ENCODE measurements at regions not wholly inside any gene's neighbourhood (a gene's known extent, or its start where the extent isn't known, plus 50 kb on each side); places are given as distances from the start of the nearest gene placed in this dataset.
"Not testable (repeated sequence)": the region's sequence is repeated elsewhere in the genome, so short reads cannot be mapped to it uniquely, and the experiment has no call there.

DNA sequence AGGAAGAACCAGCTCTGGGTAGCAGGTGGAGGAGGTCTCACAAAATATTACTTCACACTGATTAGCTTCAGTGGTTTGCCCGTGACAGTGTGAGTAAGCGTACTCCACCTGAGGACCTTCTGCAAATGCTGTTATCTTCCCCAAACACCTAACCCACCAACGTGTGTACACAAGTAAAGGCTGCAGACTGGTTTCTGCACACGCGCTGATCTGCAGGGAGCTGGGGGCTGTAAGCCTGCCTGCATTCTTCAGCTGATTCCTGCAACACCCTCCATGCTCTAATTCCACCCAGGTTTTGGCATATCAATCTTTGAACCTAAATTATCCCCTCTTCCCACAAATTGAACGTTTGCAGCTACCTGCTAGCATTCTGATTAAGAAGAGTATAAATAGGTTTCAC lies 820.2 kb downstream of the TRIML1 start:
- in situ Hi-C loops (cut with HindIII; ENCODE audit: low pct_unique_long_range_greater_than_20kb, low sequenced_read_pairs) = no loop called here
- no peak for DNase-seq (ENCODE audit: low read depth, low spot score)

DNA sequence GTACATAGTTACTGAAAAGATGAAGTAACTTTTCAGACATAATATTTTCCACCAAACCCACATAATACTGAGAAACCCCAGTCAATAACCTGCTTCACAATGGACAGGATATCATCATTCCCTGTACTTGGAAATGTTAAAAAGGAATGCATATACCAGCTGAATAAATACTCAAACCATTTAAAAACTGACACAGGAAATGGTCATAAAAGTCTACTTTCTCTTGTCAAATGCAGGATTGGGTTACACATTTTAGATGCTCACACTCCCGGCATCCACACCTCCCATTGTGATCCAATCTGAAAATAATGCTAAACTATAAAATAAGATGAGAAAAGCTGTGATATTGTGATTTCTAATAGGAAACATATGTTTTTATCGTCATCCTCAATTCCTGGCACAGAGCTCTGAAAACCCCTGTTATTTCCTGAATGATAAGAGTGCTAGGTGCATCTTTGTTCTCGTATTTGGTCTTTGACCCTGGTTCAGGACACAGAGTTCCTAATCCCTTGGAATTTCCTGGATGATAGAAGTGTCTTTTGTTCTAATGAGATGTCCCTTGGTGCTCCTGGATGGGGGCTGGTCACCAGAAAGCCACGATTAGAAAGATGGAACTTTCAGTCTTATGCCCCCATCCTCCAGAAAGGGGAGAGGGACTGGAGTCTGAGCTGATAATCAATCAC lies 821.3 kb downstream of the TRIML1 start:
- in situ Hi-C loops (cut with HindIII; ENCODE audit: low pct_unique_long_range_greater_than_20kb, low sequenced_read_pairs) = no loop called here
- DNase-seq (ENCODE audit: low read depth, low spot score) = no peak

DNA sequence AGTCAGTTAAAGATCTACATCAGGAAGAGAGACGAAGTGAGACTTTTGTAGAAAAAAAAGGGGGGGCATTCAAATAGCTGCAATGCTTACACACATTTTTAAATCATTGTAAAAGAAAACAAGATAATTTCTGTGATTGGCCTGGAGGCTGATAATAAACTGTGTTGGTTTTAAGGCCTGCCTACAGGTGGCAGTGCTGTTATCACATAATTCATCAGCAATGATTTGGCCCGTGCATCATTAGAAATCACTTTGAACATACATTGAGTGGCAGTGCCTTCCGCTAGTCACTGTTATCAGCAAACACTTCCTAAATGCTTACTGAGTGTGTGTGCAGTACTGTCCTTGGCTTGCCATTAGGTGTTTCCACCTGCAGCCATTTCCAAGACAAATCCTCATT lies 831.9 kb downstream of the TRIML1 start:
- in situ Hi-C loops (cut with HindIII; ENCODE audit: low pct_unique_long_range_greater_than_20kb, low sequenced_read_pairs) = no loop called here
- peak; percentile 55 for DNase-seq (ENCODE audit: low read depth, low spot score)

DNA sequence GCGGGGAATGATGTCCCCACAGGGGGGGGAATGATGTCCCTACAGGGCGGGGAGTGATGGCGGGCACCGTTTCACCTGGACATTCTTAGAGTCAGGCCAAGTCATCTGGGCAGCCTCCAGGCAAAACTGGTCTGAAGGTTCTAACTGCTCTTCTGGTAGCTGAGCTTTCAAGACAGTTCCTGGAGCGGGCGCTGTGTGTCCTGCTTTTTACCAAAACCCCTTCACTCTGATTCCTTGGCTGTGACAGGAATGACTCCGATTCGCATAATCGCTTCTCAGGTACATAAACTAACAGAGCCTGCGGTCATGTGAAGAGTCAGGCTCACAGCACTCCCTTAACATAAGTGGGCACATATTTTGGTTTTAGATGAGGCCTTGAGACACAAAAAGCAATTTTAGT lies 836.0 kb downstream of the TRIML1 start:
- in situ Hi-C loops (cut with HindIII; ENCODE audit: low pct_unique_long_range_greater_than_20kb, low sequenced_read_pairs) = no loop called here
- no peak for DNase-seq (ENCODE audit: low read depth, low spot score)

DNA sequence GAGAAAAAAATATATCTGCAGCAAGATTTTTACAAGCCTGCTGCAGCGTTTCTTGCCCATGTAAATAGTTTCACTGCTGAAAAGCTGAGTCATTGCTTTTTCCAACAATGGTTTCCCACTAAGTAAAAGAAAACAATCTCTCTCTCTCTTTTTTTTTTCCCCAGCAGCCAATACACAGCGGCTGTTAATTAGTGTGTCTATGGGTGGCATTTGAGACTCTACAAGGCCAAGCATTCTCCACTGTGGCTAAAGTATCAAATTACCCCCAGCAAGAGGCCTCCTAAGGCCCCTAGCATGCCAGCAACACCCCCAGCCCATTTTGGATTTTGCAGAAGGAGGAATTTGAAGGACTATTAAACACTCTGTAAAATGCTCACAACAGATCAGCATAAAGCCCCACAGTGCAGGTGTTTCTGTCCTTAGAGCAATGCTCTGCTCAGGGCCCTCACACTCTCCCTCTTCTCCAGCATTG lies 837.4 kb downstream of the TRIML1 start:
- in situ Hi-C loops (cut with HindIII; ENCODE audit: low pct_unique_long_range_greater_than_20kb, low sequenced_read_pairs) = no loop called here
- DNase-seq (ENCODE audit: low read depth, low spot score) = no peak

DNA sequence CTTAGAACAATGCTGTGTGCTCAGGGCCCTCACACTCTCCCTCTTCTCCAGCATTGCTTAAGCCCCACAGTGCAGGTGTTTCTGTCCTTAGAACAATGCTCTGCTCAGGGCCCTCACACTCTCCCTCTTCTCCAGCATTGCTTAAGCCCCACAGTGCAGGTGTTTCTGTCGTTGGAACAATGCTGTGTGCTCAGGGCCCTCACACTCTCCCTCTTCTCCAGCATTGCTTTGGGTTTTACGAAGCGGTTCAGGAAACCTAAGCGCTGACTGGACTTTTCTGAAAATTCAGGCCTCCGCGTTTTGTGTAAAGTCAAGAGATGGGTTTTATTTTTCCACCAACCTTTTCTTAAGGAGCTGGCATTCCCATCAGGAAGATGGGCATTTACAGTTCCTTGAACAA lies 838.0 kb downstream of the TRIML1 start:
- in situ Hi-C loops (cut with HindIII; ENCODE audit: low pct_unique_long_range_greater_than_20kb, low sequenced_read_pairs) = not testable (repeated sequence)

GRCh38 chr4:188984518-188984917 lies 845.3 kb downstream of the TRIML1 start:
- in situ Hi-C loops (cut with HindIII; ENCODE audit: low pct_unique_long_range_greater_than_20kb, low sequenced_read_pairs) = no loop called here

More for the DNA sequence above, 838.0 kb downstream of the TRIML1 start:
- DNase-seq (ENCODE audit: low read depth, low spot score) = not testable (repeated sequence)

DNA sequence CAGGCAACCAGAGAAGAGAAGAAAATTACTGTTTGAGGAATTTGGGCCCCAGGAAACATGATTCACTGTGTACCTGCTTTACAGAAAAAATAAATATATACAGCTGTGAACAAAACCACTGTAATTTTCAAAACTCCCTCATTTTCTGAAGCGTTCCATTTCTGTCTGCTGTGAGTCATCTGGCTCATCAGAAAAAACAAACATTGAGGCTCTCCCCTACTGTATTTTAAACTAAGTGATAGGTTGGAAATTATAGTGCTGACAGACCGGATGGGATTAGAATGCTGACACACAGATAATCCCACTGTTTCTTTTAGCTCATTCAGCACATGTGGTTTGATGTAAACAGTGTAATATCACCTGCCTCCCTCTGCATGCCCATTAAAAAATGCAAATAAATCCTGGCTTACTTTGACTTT lies 847.0 kb downstream of the TRIML1 start:
- DNase-seq (ENCODE audit: low read depth, low spot score) = no peak

More at GRCh38 chr4:188984518-188984917, 845.3 kb downstream of the TRIML1 start:
- no peak for DNase-seq (ENCODE audit: low read depth, low spot score)

GRCh38 chr4:188987011-188987410 lies 847.8 kb downstream of the TRIML1 start:
- in situ Hi-C loops (cut with HindIII; ENCODE audit: low pct_unique_long_range_greater_than_20kb, low sequenced_read_pairs) = no loop called here
- no peak for DNase-seq (ENCODE audit: low read depth, low spot score)

More for the DNA sequence above, 847.0 kb downstream of the TRIML1 start:
- in situ Hi-C loops (cut with HindIII; ENCODE audit: low pct_unique_long_range_greater_than_20kb, low sequenced_read_pairs) = no loop called here

GRCh38 chr4:188988131-188988530 lies 848.9 kb downstream of the TRIML1 start:
- in situ Hi-C loops (cut with HindIII; ENCODE audit: low pct_unique_long_range_greater_than_20kb, low sequenced_read_pairs) = no loop called here
- DNase-seq (ENCODE audit: low read depth, low spot score) = no peak

GRCh38 chr4:188989371-188989770 lies 850.1 kb downstream of the TRIML1 start:
- in situ Hi-C loops (cut with HindIII; ENCODE audit: low pct_unique_long_range_greater_than_20kb, low sequenced_read_pairs) = no loop called here
- no peak for DNase-seq (ENCODE audit: low read depth, low spot score)

- in situ Hi-C loops (cut with HindIII; ENCODE audit: low pct_unique_long_range_greater_than_20kb, low sequenced_read_pairs) = no loop called here
- DNase-seq (ENCODE audit: low read depth, low spot score) = no peak
These were observed 853.5 kb downstream of the TRIML1 start for GRCh38 chr4:188992706-188993105.

DNA sequence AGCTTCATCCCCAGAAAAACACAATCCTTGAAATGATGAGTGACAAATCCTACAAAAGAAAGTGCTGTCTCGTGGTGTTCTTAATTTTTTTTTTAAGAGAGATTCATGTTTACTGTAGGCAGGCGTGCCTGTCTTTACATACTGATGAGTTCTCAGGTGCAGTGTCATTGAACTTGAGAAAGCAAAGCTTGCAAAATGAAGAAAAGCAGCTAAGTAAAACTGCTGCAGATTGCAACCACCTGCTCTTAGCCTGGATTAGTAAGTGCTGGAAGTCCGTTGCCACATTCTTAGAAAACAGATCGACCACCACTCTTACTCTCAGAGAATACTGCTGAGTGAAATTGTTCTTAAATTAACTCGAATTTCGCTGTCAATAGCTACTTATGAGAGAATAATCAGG lies 854.6 kb downstream of the TRIML1 start:
- no peak for DNase-seq (ENCODE audit: low read depth, low spot score)
- in situ Hi-C loops (cut with HindIII; ENCODE audit: low pct_unique_long_range_greater_than_20kb, low sequenced_read_pairs) = no loop called here

- no peak for DNase-seq (ENCODE audit: low read depth, low spot score)
- in situ Hi-C loops (cut with HindIII; ENCODE audit: low pct_unique_long_range_greater_than_20kb, low sequenced_read_pairs) = no loop called here
These were observed 862.2 kb downstream of the TRIML1 start for GRCh38 chr4:189001283-189001970.

DNA sequence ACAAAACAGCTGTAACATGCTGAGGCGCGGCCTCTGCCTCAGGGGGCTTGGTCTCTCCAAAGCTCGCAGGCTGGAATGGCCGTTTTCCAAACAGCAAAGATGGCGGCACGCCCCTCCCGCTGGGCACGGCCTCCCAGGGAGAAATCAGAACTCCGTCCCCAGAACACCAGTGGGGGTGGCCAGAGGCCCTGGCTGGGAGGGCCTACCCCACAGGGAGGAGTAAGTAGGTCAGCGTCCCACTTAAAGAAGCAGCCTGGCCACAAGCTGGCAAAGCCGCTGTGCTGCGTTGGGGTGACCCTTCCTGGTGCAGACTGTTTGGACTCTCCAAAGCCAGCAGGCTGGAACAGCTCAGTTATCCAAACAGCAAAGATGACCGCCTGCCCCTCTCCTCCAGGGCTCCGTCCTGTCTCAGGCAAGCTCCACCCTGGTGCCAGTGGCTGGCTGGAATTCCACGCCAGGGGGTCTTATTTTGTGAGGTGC lies 862.8 kb downstream of the TRIML1 start:
- in situ Hi-C loops (cut with HindIII; ENCODE audit: low pct_unique_long_range_greater_than_20kb, low sequenced_read_pairs) = no loop called here
- DNase-seq (ENCODE audit: low read depth, low spot score) = no peak

GRCh38 chr4:189002475-189002874 lies 863.2 kb downstream of the TRIML1 start:
- no peak for DNase-seq (ENCODE audit: low read depth, low spot score)
- in situ Hi-C loops (cut with HindIII; ENCODE audit: low pct_unique_long_range_greater_than_20kb, low sequenced_read_pairs) = no loop called here

DNA sequence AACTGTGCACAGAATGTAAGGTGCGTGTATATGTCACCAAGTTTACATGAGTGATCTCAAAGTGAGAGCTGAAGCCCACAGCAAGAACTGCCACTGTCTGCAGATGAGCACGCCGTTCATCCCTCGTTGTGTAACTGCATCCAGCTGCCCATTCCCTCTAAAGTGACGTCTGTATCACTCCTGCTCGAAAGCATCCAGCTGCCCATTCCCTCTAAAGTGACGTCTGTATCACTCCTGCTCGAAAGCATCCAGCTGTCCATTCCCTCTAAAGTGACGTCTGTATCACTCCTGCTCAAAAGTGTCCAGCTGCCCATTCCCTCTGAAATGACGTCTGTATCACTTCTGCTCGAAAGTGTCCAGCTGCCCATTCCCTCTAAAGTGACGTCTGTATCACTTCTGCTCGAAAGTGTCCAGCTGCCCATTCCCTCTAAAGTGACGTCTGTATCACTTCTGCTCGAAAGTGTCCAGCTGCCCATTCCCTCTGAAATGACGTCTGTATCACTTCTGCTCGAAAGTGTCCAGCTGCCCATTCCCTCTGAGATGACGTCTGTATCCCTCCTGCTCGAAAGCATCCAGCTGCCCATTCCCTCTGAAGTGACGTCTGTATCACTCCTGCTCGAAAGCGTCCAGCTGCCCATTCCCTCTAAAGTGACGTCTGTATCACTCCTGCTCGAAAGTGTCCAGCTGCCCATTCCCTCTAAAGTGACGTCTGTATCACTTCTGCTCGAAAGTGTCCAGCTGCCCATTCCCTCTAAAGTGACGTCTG lies 871.4 kb downstream of the TRIML1 start:
- in situ Hi-C loops (cut with HindIII; ENCODE audit: low pct_unique_long_range_greater_than_20kb, low sequenced_read_pairs); DNase-seq (ENCODE audit: low read depth, low spot score): not testable (repeated sequence)

GRCh38 chr4:189021831-189022230 lies 882.6 kb downstream of the TRIML1 start:
- no peak for DNase-seq (ENCODE audit: low read depth, low spot score)
- in situ Hi-C loops (cut with HindIII; ENCODE audit: low pct_unique_long_range_greater_than_20kb, low sequenced_read_pairs) = no loop called here
